Kidney epithelial cell (primary cell): ENCODE measurements at regions not wholly inside any gene's neighbourhood (a gene's known extent, or its start where the extent isn't known, plus 50 kb on each side); places are given as distances from the start of the nearest gene placed in this dataset.

Source experiments
- DNase-seq: peaks from one replicate; pipeline ENCODE4 v3.0.0-alpha.2; 2010; ENCODE audit warnings: low read depth
- H3K27me3 ChIP-seq: 2 replicates; pipeline ENCODE4 v1.6.0; 2011; ENCODE audit warnings: low read length; ENCODE audit not compliant: control insufficient read depth, insufficient read depth
- H3K36me3 ChIP-seq: 2 replicates; pipeline ENCODE4 v1.5.1; 2011; ENCODE audit warnings: low read length; ENCODE audit not compliant: control insufficient read depth, insufficient read depth
- H3K4me3 ChIP-seq: 2 replicates; pipeline ENCODE4 v1.5.1; 2011; ENCODE audit warnings: low read depth, mild to moderate bottlenecking, control low read depth, low read length
- CTCF ChIP-seq: IDR thresholded peaks from 2 replicates; pipeline ENCODE4 v1.5.1; 2011; ENCODE audit warnings: mild to moderate bottlenecking, moderate library complexity, low read length, control low read depth, inconsistent platforms; ENCODE audit not compliant: insufficient read depth, poor library complexity, severe bottlenecking

GRCh38 chr5:98453296-98453695 lies 320.2 kb upstream of the RGMB start:
- no peak for TF ChIP-seq CTCF
- no peak overlapping the region for H3K4me3 ChIP-seq
- H3K36me3 ChIP-seq: no peaks in the 10 kb centered on the region
- H3K27me3 ChIP-seq: no peaks in the 10 kb centered on the region
- no peak for DNase-seq

GRCh38 chr5:98454407-98454806 lies 319.1 kb upstream of the RGMB start:
- Histone ChIP-seq H3K27me3 (no peaks in the 10 kb centered on the region), H3K4me3 (no peak overlapping the region), H3K36me3 (no peaks in the 10 kb centered on the region)
- TF ChIP-seq CTCF: no peak
- DNase-seq: no peak

GRCh38 chr5:98454904-98455303 lies 318.6 kb upstream of the RGMB start:
- no peaks in the 10 kb centered on the region for H3K27me3 ChIP-seq
- peak; percentile 68 for DNase-seq
- TF ChIP-seq CTCF: peak; percentile 17
- H3K36me3 ChIP-seq: no peaks in the 10 kb centered on the region
- no peak overlapping the region for H3K4me3 ChIP-seq

- no peak for TF ChIP-seq CTCF
- no peaks in the 10 kb centered on the region for H3K36me3 ChIP-seq
- H3K4me3 ChIP-seq: no peak overlapping the region
- no peak for DNase-seq
- H3K27me3 ChIP-seq: no peaks in the 10 kb centered on the region
Observed at GRCh38 chr5:98455665-98456064, 317.8 kb upstream of the RGMB start.

- H3K36me3 ChIP-seq: no peaks in the 10 kb centered on the region
- H3K4me3 ChIP-seq: no peak overlapping the region
- no peaks in the 10 kb centered on the region for H3K27me3 ChIP-seq
- no peak for TF ChIP-seq CTCF
- no peak for DNase-seq
Observed at GRCh38 chr5:98458004-98458403, 315.5 kb upstream of the RGMB start.

- DNase-seq: no peak
- H3K36me3 ChIP-seq: no peaks in the 10 kb centered on the region
- no peak for TF ChIP-seq CTCF
Observed at GRCh38 chr5:98458726-98459125, 314.7 kb upstream of the RGMB start.

More at GRCh38 chr5:98458726-98459125, 314.7 kb upstream of the RGMB start:
- no peak overlapping the region for H3K4me3 ChIP-seq
- no peaks in the 10 kb centered on the region for H3K27me3 ChIP-seq
